ENCODE measurements at regions not wholly inside any gene's neighbourhood (a gene's known extent, or its start where the extent isn't known, plus 50 kb on each side); places are given as distances from the start of the nearest gene placed in this dataset.

GRCh38 chr18:78929516-78929915 lies 50.1 kb upstream of the SALL3 start:
- H3K4me3 ChIP-seq (ENCODE audit: insufficient read length, low read depth), result no peak overlapping the region
- TF ChIP-seq ZNF274 (IDR thresholded peaks at IDR 0.05; ENCODE audit: low read depth, low read length) (no peak), SUZ12 (IDR thresholded peaks at IDR 0.05; ENCODE audit: extremely low read depth, insufficient read depth, insufficient read length) (no peak), YY1 (IDR thresholded peaks at IDR 0.05; ENCODE audit: insufficient read depth, insufficient read length) (no peak)
- H3K9me3 ChIP-seq (ENCODE audit: insufficient read depth, low read length), result no peaks in the 10 kb centered on the region; the same call in 1 of the 2 replicates
- no peaks in the 10 kb centered on the region for H3K27me3 ChIP-seq (ENCODE audit: insufficient read depth, insufficient read length)
- H3K9ac ChIP-seq (ENCODE audit: insufficient read length, low read depth), result no peak overlapping the region
- no peaks in the 10 kb centered on the region for H3K36me3 ChIP-seq (ENCODE audit: insufficient read depth, insufficient read length, low read length)
- H3K4me1 ChIP-seq (ENCODE audit: insufficient read depth, insufficient read length), result peaks cover 2% of the 10 kb centered on the region
- DNase-seq (ENCODE audit: low read depth, low spot score), result no peak
